GM18498 (cell line): ENCODE measurements at regions not wholly inside any gene's neighbourhood (a gene's known extent, or its start where the extent isn't known, plus 50 kb on each side); places are given as distances from the start of the nearest gene placed in this dataset.

ENCODE experiments used
- ATAC-seq: cut with Tn5 transposase; IDR thresholded peaks from one replicate; pipeline ENCODE4 v1.9.1; 2021; ENCODE audit warnings: mild to moderate bottlenecking, moderate library complexity; ENCODE audit not compliant: unreplicated experiment

DNA sequence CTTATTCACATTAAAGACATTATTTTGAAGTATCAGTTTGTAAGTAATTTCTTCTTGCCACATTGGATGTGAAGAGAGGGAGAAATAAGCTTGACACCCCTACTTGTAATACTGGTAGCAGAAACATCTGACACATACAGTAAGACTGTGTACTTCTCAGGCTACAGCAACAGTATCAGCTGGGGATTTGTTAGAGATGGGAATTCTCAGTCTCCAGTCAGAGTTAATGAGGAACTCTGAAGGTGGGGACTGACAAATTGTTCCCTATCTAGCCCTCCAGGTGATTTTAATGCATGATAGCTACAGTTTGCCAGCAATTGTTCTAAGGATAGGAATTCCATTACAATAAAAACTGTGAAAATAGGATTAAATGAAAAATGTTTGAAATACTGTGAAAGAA lies 524.8 kb downstream of the PRR16 start:
- no peak for ATAC-seq

DNA sequence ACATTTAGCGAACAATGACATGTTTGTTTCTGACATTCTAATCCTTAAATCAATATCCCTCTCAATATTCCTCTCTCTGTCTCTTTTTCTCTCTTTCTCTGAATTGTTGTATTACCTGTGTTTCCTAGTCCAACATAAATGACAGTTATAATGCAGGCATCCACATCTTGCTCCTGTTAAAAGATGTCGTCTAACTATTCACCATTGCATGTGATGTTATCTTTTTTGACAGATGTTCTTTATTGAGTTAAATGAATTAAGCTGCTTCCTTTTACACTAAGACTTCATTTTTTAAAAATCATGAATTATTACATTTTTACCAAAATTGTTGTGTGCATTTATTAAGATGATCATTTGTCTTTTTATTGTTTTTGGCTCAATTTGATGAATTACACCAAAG lies 527.5 kb downstream of the PRR16 start:
- no peak for ATAC-seq

DNA sequence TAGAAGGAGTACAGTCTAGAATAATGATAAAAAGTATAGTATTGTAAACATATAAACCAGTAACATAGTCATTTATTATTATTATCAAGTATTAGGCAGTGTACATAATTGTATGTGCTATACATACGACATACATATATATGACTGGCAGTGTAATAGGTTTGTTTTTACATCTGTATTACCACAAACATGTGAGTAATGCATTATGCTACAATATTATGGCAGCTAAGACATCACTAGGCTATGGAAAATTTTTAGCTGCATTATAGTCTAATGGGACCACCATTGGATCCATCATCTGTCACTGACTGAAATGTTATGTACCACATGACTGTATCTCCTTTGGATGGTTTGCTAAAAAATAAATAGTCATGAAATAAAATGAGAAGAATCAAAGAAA lies 530.0 kb downstream of the PRR16 start:
- ATAC-seq: no peak

- no peak for ATAC-seq
Measured at GRCh38 chr5:120999550-120999949, 535.5 kb downstream of the PRR16 start.

DNA sequence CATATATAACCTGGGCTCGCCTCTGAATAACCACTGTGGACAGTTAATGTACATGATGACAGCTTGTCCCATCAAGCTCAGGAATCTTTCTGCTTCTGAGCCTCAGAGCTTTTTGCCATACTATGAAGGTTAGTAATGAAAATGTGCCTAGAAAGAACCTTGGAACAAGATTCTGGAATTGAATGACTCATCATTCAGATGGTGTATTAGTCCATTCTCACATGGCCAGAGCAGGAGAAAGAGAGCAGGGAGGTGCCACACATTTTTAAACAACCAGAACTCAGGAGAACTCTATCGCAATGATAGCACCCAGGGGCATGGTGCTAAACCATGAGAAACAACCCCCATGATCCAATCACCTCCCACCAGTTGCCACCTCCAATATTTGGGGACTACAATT lies 542.1 kb downstream of the PRR16 start:
- ATAC-seq: no peak

DNA sequence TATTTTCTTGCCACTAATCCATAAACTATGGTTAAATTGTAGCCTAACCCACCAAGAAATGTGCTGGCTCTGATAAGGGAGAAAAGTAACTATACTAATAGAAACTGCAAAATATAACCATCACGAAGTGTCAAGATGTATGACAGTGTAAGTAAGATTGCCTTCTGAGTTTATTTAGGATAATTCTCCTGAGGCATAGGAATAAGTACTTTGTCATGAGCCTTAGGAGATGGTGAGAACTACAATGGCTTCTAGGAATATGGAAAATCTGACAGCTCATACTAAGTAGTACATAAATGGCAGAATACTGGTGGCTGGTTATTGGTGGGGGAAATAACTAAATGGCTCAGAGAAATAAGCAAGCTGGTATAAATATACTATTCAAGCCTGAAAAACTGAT lies 543.9 kb downstream of the PRR16 start:
- no peak for ATAC-seq

DNA sequence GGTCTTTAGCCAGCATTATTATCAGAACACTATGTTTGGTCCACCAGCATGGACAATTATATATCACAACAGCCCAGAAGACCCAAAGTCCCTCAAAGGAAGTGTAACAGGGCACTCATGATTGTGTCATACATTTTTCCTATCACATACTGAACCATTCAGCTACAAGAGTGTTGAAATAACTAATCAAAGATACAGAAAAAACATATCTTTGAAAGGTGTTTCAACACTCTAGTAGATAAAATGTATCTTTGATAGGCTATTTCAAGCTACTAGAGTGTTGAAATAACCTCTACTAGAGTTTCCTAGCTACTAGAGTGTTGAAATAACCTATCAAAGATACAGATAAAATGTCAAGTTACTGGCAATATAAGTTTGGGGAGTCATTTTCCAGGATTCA lies 545.0 kb downstream of the PRR16 start:
- ATAC-seq: no peak

DNA sequence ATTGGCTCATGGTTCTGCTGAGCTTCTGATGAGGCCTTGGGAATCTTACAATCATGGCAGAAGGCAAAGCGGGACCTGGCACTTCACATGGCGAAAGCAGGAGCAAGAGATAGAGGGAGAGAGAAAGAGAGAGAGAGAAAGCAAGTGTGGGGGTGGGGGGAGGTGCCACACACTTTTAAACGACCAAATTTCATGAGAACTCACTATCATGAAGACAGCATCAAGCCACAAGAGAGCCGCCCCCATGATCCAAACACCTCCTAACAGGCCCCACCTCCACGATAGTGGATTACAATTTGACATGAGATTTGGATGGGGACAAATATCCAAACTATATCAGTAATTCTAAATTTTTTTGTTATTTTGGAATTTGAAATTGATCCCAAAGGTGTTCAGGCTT lies 553.9 kb downstream of the PRR16 start:
- ATAC-seq: no peak

GRCh38 chr5:121019106-121019505 lies 555.0 kb downstream of the PRR16 start:
- no peak for ATAC-seq

GRCh38 chr5:121019734-121020133 lies 555.6 kb downstream of the PRR16 start:
- no peak for ATAC-seq

GRCh38 chr5:121021681-121022080 lies 557.6 kb downstream of the PRR16 start:
- ATAC-seq: no peak

GRCh38 chr5:121024416-121025311 lies 560.6 kb downstream of the PRR16 start:
- no peak for ATAC-seq

DNA sequence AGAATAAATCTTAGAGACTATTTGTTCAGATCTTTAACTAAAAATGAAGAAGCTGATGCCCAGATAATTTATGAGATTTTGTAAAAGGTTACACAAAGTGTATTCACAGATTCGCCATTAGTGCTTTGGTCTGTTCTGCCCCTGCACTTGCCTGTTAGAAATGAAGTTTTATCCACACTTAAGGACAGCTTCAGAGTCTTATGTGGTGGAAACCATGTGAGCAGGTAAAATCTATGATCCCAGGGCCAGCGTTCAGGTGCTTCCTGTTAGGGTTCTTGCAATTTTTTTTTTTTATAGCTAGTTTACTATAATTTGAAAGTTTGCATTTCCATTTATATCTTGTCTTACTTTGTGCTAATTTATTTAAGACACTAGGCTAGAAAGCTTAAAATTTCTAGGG lies 561.6 kb downstream of the PRR16 start:
- no peak for ATAC-seq

DNA sequence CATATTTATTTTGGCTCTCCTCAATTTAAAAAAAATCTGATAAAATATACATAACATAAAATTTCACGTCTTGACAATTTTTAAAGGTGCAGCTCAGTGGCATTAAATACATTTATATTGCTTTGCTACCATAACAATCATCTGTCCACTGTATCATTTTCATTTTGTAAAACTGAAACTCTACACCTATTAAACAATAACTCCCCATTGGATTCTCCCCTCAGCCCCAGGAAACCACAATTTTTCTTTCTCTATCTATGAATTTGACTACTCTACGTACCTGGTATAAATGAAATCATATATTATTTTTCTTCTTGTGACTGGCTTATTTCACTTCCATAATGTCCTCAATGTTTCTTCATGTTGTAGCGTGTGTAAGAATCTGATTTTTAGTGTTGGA lies 563.5 kb downstream of the PRR16 start:
- ATAC-seq: no peak

DNA sequence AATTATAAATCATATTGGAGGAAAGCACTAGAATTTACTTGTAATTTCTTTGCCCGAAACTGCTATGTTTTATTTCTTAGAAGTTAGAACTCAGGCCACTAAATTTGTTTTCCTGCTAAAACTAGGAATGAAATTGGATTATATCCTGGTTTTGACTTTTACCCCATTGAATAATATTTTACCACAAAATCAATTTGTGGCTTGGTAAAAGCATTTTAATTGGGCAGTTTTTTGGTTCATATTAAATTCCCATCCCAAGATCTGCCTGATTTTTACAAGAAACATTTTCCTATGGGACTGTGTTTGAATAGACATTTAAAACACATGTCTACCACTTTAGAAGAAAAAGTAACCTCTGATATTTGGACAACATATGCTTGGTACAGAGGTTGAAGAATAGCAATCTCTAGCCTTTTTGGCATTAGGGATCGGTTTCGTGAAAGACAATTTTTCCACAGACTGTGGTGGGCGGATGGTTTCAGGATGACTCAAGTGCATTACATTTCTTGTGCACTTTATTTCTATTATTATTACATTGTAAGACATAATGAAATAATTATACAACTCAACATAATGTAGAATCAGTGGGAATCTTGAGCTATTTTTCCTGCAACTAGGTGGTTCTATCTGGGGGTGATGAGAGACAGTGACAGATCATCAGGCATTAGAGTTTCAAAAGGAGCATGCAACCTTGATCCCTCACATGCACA lies 565.6 kb downstream of the PRR16 start:
- ATAC-seq: no peak

DNA sequence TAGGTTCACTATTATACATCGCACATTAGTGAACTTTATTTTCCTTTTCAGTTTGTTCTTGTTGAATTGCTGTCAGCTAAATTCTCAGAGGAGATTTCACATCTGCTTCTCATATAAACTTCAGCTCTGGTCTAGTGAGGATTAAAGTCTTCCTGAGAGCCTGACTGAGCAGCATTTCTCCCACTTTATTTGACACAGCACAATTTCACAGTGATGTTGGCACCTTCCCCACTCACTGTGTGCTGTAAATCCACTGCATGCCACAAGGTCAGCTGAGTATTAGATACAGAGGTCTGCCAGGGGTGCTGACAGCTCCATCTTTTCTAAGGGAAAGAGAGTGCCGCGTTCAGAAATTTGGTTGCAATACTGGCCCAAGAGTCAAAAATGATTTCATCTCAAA lies 567.4 kb downstream of the PRR16 start:
- no peak for ATAC-seq

DNA sequence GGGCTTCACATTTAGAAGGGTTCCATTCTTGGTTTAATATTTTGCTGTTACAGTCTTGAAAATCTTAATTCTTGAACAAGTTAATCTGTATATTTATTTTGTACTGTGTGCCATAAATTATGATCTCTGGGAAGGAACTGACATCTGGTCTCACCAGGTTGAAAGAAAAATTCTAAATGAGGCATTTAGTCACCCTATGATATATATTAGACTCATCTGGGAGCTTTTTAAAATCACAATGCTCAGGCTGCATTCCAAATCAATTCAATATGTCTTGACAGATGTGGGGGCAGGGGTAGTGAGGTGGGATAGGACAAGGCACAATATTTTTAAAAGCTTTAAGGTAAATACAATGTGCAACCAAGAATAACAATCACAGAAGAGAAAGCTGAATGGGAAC lies 569.2 kb downstream of the PRR16 start:
- ATAC-seq: no peak

DNA sequence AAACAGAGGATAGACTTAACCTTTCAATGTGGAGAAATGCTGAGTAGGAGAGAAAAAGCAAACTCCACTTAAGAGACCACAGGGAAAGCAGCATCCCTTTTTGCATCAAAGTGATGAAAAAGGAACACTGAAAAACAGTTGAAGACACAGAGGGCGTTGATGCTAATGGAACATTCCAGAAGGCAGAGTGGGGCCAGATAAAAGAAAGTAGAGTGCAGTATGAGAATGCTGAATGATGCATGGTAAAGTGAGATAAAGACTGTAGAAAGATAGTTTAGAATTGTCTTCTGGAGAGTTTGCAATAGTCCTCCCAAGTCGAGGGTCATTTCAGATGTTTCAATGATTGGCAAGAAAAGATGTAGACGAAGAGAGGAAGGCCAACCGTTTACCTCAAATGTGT lies 574.3 kb downstream of the PRR16 start:
- no peak for ATAC-seq

- no peak for ATAC-seq
Measured at GRCh38 chr5:121049971-121050370, 585.9 kb downstream of the PRR16 start.

DNA sequence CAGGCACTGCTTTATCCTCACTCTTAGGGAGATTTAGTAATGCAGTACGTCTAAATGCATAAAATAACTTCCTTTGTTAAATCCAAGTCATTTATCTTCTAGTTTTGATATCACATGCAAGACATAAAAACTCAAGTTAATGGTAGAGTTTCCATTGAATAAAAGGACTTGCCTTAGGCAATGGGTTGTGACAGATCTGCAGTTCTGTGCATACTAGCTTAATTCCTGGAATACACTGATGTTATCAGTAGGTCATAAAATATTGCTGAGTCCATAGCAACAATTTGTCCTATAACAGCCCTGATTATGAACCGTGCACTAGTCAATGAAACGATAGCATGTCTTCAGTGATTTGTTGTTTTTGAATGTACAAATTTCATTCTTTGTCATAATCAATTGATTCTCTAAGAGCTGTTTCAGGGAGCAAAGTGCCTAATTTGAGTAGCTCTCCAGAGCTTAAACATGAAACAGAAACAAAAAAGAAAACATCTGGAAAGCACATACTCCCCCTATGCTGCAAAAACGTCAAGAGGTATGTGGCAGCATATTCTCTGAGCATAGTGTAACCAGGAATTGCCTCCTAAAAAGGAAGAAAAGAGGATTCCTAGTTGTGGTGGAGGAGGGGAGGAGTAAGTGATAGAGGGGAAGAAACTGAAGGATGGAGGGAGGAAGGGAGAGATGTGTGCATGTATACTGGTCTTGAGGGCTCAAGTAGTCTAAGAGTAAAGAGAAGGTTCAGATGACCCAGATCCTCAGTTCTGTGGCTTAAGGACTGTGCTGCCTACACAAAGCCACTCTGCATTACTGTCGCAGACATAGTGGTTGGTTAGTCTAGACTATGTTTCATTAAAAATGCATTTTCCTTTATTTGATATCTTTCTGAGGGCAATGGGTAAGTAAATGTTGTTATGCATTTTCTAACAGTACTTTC lies 589.2 kb downstream of the PRR16 start:
- ATAC-seq: no peak

DNA sequence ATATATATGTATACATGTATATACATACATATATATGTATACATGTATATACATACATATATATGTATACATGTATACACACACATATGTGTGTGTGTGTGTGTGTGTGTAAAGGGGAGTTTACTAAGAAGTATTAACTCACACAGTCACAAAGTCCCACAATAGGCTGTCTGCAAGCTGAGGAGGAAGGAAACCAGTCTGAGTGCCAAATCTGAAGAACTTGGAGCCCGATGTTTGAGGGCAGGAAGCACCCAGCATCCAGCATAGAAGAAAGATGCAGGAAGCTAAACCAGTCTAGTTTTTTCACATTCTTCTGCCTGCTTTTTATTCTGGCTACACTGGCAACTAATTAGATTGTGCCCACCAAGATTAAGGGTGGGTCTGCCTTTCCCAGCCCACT lies 591.5 kb downstream of the PRR16 start:
- no peak for ATAC-seq
